K562 (cell line): ENCODE measurements at regions not wholly inside any gene's neighbourhood (a gene's known extent, or its start where the extent isn't known, plus 50 kb on each side); places are given as distances from the start of the nearest gene placed in this dataset.

Source experiments
- ATAC-seq: fragments of 200-7000 bp; cut with Tn5 transposase; 3 replicates; pipeline ENCODE4 v1.9.1; 2020; ENCODE audit warnings: moderate library complexity
- BruUV-seq: library from RNA; stranded (reverse); fragments of 400-500 nt; replicated peaks from 2 replicates; lab custom pipeline; 2021; lab: Mats Ljungman, UMichigan
- CTCF ChIA-PET: fragments of 300-600 bp; formaldehyde crosslinking; extraction: SDS; loops from one replicate; lab custom pipeline; 2021; ENCODE audit warnings: low intra/inter-chr PET ratio; lab: Yijun Ruan, JAX
- POLR2A ChIA-PET: fragments of 300-600, 350-650 bp; sonication (Branson Sonifier 250); formaldehyde crosslinking; extraction: SDS; loops from one replicate; lab custom pipeline; 2021; ENCODE audit warnings: antibody characterized with exemption, inconsistent platforms; lab: Yijun Ruan, JAX
- DNase-seq, 4 experiments: peaks; one replicate each; pipeline versions ENCODE4 v3.0.0 to v3.0.0-alpha.2; 2011 to 2018; ENCODE audit warnings: low spot score in 3 of 4, mixed read lengths in 3 of 4; ENCODE audit errors: extremely low read depth in 1 of 4
- FAIRE-seq: peaks from 2 replicates; lab custom pipeline; 2011; peaks lifted over from hg19 to GRCh38; lab: Jason Lieb, UNC
- H2AFZ ChIP-seq: 2 replicates; pipeline ENCODE4 v1.6.0; 2011; ENCODE audit warnings: low read depth, low read length, control low read depth, inconsistent platforms
- H3K27ac ChIP-seq: fragments of 200-600 bp; 3 replicates; pipeline ENCODE4 v1.8.0; 2011; ENCODE audit warnings: low read depth, mild to moderate bottlenecking, control low read depth, inconsistent platforms, low read length, moderate library complexity, mixed read lengths; ENCODE audit errors: extremely low read depth
- H3K27me3 ChIP-seq, 2 experiments: fragments of 300-600 bp in 1 of 2; 2 replicates in 1 of 2; 3 replicates in 1 of 2; pipeline versions ENCODE4 v1.6.0 to v1.8.0; 2011; ENCODE audit warnings: inconsistent platforms in 2 of 2, low read length in 2 of 2, mild to moderate bottlenecking in 1 of 2, mixed read lengths in 1 of 2, moderate library complexity in 1 of 2; ENCODE audit not compliant: control insufficient read depth in 2 of 2, insufficient read depth in 2 of 2
- H3K36me3 ChIP-seq: fragments of 300-600 bp; 3 replicates; pipeline ENCODE4 v1.8.0; 2011; ENCODE audit warnings: mild to moderate bottlenecking, low read length, inconsistent platforms; ENCODE audit not compliant: control insufficient read depth, insufficient read depth
- H3K4me1 ChIP-seq, 2 experiments: fragments of 200-600 bp in 1 of 2; replicated peaks in 1 of 2; 2 replicates in 1 of 2; 3 replicates in 1 of 2; pipeline versions ENCODE4 v1.5.1 to v1.8.0; 2011; ENCODE audit warnings: inconsistent platforms in 2 of 2, low read length in 2 of 2, mild to moderate bottlenecking in 1 of 2, mixed read lengths in 1 of 2, moderate library complexity in 1 of 2; ENCODE audit not compliant: control insufficient read depth in 2 of 2, insufficient read depth in 2 of 2
- H3K4me2 ChIP-seq: 2 replicates; pipeline ENCODE4 v1.6.1; 2011; ENCODE audit warnings: low read length, control low read depth, inconsistent platforms, mixed read lengths; ENCODE audit not compliant: insufficient read depth
- H3K4me3 ChIP-seq: fragments of 200-600 bp; sonication (generic), shearing (Covaris generic); 2 replicates; pipeline ENCODE4 v1.5.1; 2016; ENCODE audit warnings: control low read depth, inconsistent platforms
- H3K79me2 ChIP-seq: fragments of 200-600 bp; 3 replicates; pipeline ENCODE4 v1.8.0; 2011; ENCODE audit warnings: low read length, inconsistent platforms; ENCODE audit not compliant: control insufficient read depth, insufficient read depth
- H3K9ac ChIP-seq, 2 experiments: 2 replicates each; pipeline versions ENCODE4 v1.6.0 to v1.6.1; 2011; ENCODE audit warnings: low read depth in 2 of 2, low read length in 2 of 2, control low read depth in 1 of 2, inconsistent platforms in 1 of 2, mild to moderate bottlenecking in 1 of 2, mixed read lengths in 1 of 2; ENCODE audit not compliant: insufficient read depth in 1 of 2
- H3K9me1 ChIP-seq: one replicate; pipeline ENCODE4 v1.6.0; 2011; ENCODE audit warnings: inconsistent platforms, mild to moderate bottlenecking, low read length, moderate library complexity; ENCODE audit not compliant: control insufficient read depth, insufficient read depth
- H3K9me3 ChIP-seq: replicated peaks from 2 replicates; pipeline ENCODE4 v1.5.1; 2011; ENCODE audit warnings: low read depth, low read length, inconsistent platforms; ENCODE audit not compliant: control insufficient read depth, insufficient read depth
- H4K20me1 ChIP-seq: replicated peaks from 2 replicates; pipeline ENCODE4 v1.6.1; 2011; ENCODE audit warnings: low read length, inconsistent platforms, mixed read lengths; ENCODE audit not compliant: control insufficient read depth, insufficient read depth
- CGGBP1 ChIP-seq: fragments of 250-450 bp; sonication (Bioruptor Pico); IDR thresholded peaks from 2 replicates; pipeline ENCODE4 v1.9.0; 2021; ENCODE audit warnings: mild to moderate bottlenecking
- DMBX1 ChIP-seq: fragments of 250-450 bp; sonication (Bioruptor Pico); IDR thresholded peaks from 2 replicates; pipeline ENCODE4 v1.8.0; 2022; ENCODE audit warnings: inconsistent platforms, mild to moderate bottlenecking, moderate library complexity, borderline replicate concordance
- E2F3 ChIP-seq: fragments of 250-450 bp; sonication (Bioruptor Pico); IDR thresholded peaks from 2 replicates; pipeline ENCODE4 v1.4.0; 2020; ENCODE audit warnings: mild to moderate bottlenecking
- GABPB2 ChIP-seq: fragments of 250-450 bp; sonication (Bioruptor Pico); conservative IDR thresholded peaks from 2 replicates; pipeline ENCODE4 v1.5.1; 2021; ENCODE audit warnings: mild to moderate bottlenecking
- HNRNPLL ChIP-seq: fragments of 200-400 bp; formaldehyde crosslinking; IDR thresholded peaks from 2 replicates; pipeline ENCODE4 v1.6.1; 2017; ENCODE audit warnings: low read length, low read depth, mild to moderate bottlenecking; ENCODE audit not compliant: poor library complexity, severe bottlenecking
- ID3 ChIP-seq, 2 experiments: fragments of 250-450 bp in 1 of 2; fragments of 450-650 bp in 1 of 2; sonication (Bioruptor Pico) in 1 of 2; IDR thresholded peaks; 2 replicates each; pipeline versions ENCODE4 v1.6.1 to v1.8.0; 2016 to 2021; ENCODE audit warnings: mild to moderate bottlenecking in 2 of 2, moderate library complexity in 2 of 2, missing compliant biosample characterization in 1 of 2, missing genetic modification characterization in 1 of 2
- KAT7 ChIP-seq: sonication (generic); formaldehyde crosslinking; IDR thresholded peaks from 2 replicates; pipeline ENCODE4 v1.8.0; 2022; ENCODE audit warnings: missing genetic modification reagents, mild to moderate bottlenecking, borderline replicate concordance
- LARP7 ChIP-seq: fragments of 450-650 bp; IDR thresholded peaks from 2 replicates; pipeline ENCODE4 v1.6.1; 2016
- MTA2 ChIP-seq: fragments of 450-650 bp; IDR thresholded peaks from 2 replicates; pipeline ENCODE4 v1.6.1; 2016; ENCODE audit warnings: low read depth
- TEAD4 ChIP-seq, 2 experiments: sonication (generic) in 1 of 2; formaldehyde crosslinking in 1 of 2; IDR thresholded peaks; 2 replicates each; pipeline versions ENCODE4 v1.6.1 to v1.8.0; 2012 to 2022; ENCODE audit warnings: borderline replicate concordance in 1 of 2, inconsistent platforms in 1 of 2, low read length in 1 of 2, mild to moderate bottlenecking in 1 of 2, missing genetic modification reagents in 1 of 2
- ZBTB7A ChIP-seq: IDR thresholded peaks from 2 replicates; pipeline ENCODE4 v1.6.1; 2011; ENCODE audit warnings: low read depth, mild to moderate bottlenecking, low read length, moderate library complexity, borderline replicate concordance; ENCODE audit not compliant: control insufficient read depth
- ZNF280B ChIP-seq: fragments of 250-450 bp; sonication (Bioruptor Pico); IDR thresholded peaks from 2 replicates; pipeline ENCODE4 v1.5.1; 2021; ENCODE audit warnings: mild to moderate bottlenecking
- ZNF3 ChIP-seq: fragments of 250-450 bp; sonication (Bioruptor Pico); IDR thresholded peaks from 2 replicates; pipeline ENCODE4 v1.5.0; 2021; ENCODE audit warnings: mild to moderate bottlenecking, moderate library complexity
- ZNF398 ChIP-seq: fragments of 250-450 bp; sonication (Bioruptor Pico); IDR thresholded peaks from 2 replicates; pipeline ENCODE4 v1.8.0; 2021; ENCODE audit warnings: moderate library complexity, mild to moderate bottlenecking, inconsistent platforms
- WGBS: fragments of 100-300 bp; shearing (Covaris generic); methylation state at CpG from one replicate; pipeline ENCODE4 v1.1.6; 2016; ENCODE audit warnings: low coverage, mixed read lengths; ENCODE audit not compliant: insufficient coverage; ENCODE audit errors: missing lambda C conversion rate; 5-methylcytosine and 5-hydroxymethylcytosine counted together
- in situ Hi-C: fragments of 300-500 bp; cut with MboI; formaldehyde crosslinking; loops from 4 replicates; pipeline ENCODE4 v1.15.0; 2018; ENCODE audit warnings: inconsistent platforms, mixed read lengths
- intact Hi-C: fragments of 100-400 bp; cut with micrococcal nuclease; formaldehyde crosslinking; loops from 2 replicates; pipeline ENCODE4 v1.14.2; 2022

GRCh38 chr14:98290596-98290995 is 981.4 kb downstream of the BCL11B start:
- H3K79me2 ChIP-seq = no peaks in the 10 kb centered on the region
- no peaks in the 10 kb centered on the region for H3K9me3 ChIP-seq
- no peaks in the 10 kb centered on the region for H4K20me1 ChIP-seq
- no peaks in the 10 kb centered on the region for H3K36me3 ChIP-seq
- H3K9ac ChIP-seq = no peak overlapping the region
- in situ Hi-C loops (no loop called here), intact Hi-C loops (no loop called here)
- ChIA-PET POLR2A (no interaction called here), CTCF (no interaction called here)
- DNase-seq = no peak
- WGBS = 0% methylated on average over 4 of the region's 4 CpGs
- FAIRE-seq = no peak
- H2AFZ ChIP-seq = no peak overlapping the region
- H3K4me3 ChIP-seq = no peak overlapping the region
- H3K27ac ChIP-seq = no peak overlapping the region
- no peaks in the 10 kb centered on the region for H3K4me1 ChIP-seq
- no peak overlapping the region for H3K4me2 ChIP-seq
- H3K27me3 ChIP-seq = no peaks in the 10 kb centered on the region
- BruUV-seq = no TSS peak
- H3K9me1 ChIP-seq = no peaks in the 10 kb centered on the region
- TF ChIP-seq KAT7 (CRISPR knock-in tag) = no peak
- TF ChIP-seq ZNF398 (CRISPR knock-in tag) = no peak
- no peak for TF ChIP-seq LARP7
- TF ChIP-seq DMBX1 (CRISPR knock-in tag) = no peak
- no peak for TF ChIP-seq E2F3 (CRISPR knock-in tag)
- TF ChIP-seq ZNF280B (CRISPR knock-in tag) = no peak
- TF ChIP-seq CGGBP1 = no peak
- TF ChIP-seq HNRNPLL = no peak
- TF ChIP-seq ZBTB7A = no peak
- no peak for TF ChIP-seq TEAD4 (IDR thresholded peaks at IDR 0.05; ENCODE audit: low read length)
- TF ChIP-seq TEAD4 (CRISPR knock-in tag; IDR thresholded peaks at IDR 0.05; ENCODE audit: borderline replicate concordance) = no peak
- no peak for TF ChIP-seq MTA2
- TF ChIP-seq ID3 (CRISPR knock-in tag; IDR thresholded peaks at IDR 0.05) = no peak
- TF ChIP-seq ID3 (tag; IDR thresholded peaks at IDR 0.05) = no peak
- no peak for TF ChIP-seq GABPB2 (CRISPR knock-in tag)
- no peak for TF ChIP-seq ZNF3 (CRISPR knock-in tag)
- no peak for ATAC-seq
